Tibial nerve (tissue), 3 donors: ENCODE measurements at regions not wholly inside any gene's neighbourhood (a gene's known extent, or its start where the extent isn't known, plus 50 kb on each side); places are given as distances from the start of the nearest gene placed in this dataset.

Source experiments
- CTCF ChIP-seq, 5 experiments: fragments of 200-600 bp in 3 of 5; fragments of 450-650 bp in 2 of 5; sonication (generic) in 3 of 5; IDR thresholded peaks; one replicate each; pipeline ENCODE4 v1.5.1; 2016 to 2019; ENCODE audit warnings: antibody characterized with exemption in 5 of 5, mild to moderate bottlenecking in 3 of 5, moderate library complexity in 2 of 5
- POLR2A ChIP-seq, 2 donors: fragments of 450-650 bp; IDR thresholded peaks; one replicate each; pipeline ENCODE4 v1.6.1; 2017; ENCODE audit warnings: antibody characterized with exemption in 2 of 2, mild to moderate bottlenecking in 2 of 2, moderate library complexity in 2 of 2

GRCh38 chr4:45931154-45931553 lies 192.7 kb downstream of the GABRG1 start:
- TF ChIP-seq POLR2A (IDR thresholded peaks at IDR 0.05) (no peak), CTCF (IDR thresholded peaks at IDR 0.05) (no peak)
